Spinal cord (tissue), 9 donors: ENCODE measurements at regions not wholly inside any gene's neighbourhood (a gene's known extent, or its start where the extent isn't known, plus 50 kb on each side); places are given as distances from the start of the nearest gene placed in this dataset.
A peak's percentile ranks its signal among the peaks of the same experiment; 100 is the strongest.

ENCODE experiments used
- DNase-seq, 6 donors: peaks; one replicate each; pipeline versions ENCODE4 v3.0.0 to v3.0.0-alpha.2; 2013 to 2015; ENCODE audit warnings: low spot score in 6 of 6, low read depth in 4 of 6
- H3K27ac ChIP-seq: one replicate; pipeline ENCODE4 v1.5.1; 2013; ENCODE audit warnings: low read depth, low read length, control low read depth
- H3K27me3 ChIP-seq: one replicate; pipeline ENCODE4 v1.6.1; 2013; ENCODE audit warnings: low read length; ENCODE audit not compliant: control insufficient read depth, insufficient read depth
- H3K36me3 ChIP-seq: one replicate; pipeline ENCODE4 v1.6.1; 2013; ENCODE audit warnings: low read length; ENCODE audit not compliant: control insufficient read depth, insufficient read depth
- H3K4me1 ChIP-seq: one replicate; pipeline ENCODE4 v1.6.1; 2013; ENCODE audit warnings: low read length; ENCODE audit not compliant: control insufficient read depth, insufficient read depth
- H3K4me3 ChIP-seq: one replicate; pipeline ENCODE4 v1.5.1; 2013; ENCODE audit warnings: low read depth, low read length, control low read depth
- H3K9me3 ChIP-seq: one replicate; pipeline ENCODE4 v1.6.1; 2013; ENCODE audit warnings: low read length; ENCODE audit not compliant: control insufficient read depth, insufficient read depth
- WGBS: methylation state at CpG from one replicate; pipeline ENCODE4 v1.1.5; 2013; ENCODE audit warnings: missing lambda C conversion rate; ENCODE audit not compliant: insufficient coverage; 5-methylcytosine and 5-hydroxymethylcytosine counted together
- donor health status: healthy.

GRCh38 chr17:71677439-71677838 lies 443.4 kb upstream of the SOX9 start:
- Histone ChIP-seq H3K4me1 (no peaks in the 10 kb centered on the region), H3K36me3 (no peaks in the 10 kb centered on the region), H3K27ac (no peak overlapping the region), H3K9me3 (no peaks in the 10 kb centered on the region), H3K27me3 (no peaks in the 10 kb centered on the region), H3K4me3 (no peak overlapping the region)
- DNase-seq = no peak
- no CpG with 5 or more reads among the region's 4 CpGs for WGBS

GRCh38 chr17:71679832-71680231 lies 441.0 kb upstream of the SOX9 start:
- H3K9me3 ChIP-seq = no peaks in the 10 kb centered on the region
- no peaks in the 10 kb centered on the region for H3K4me1 ChIP-seq
- H3K4me3 ChIP-seq = no peak overlapping the region
- WGBS = 63% methylated on average over 1 of the region's 2 CpGs
- H3K27ac ChIP-seq = no peak overlapping the region
- H3K36me3 ChIP-seq = no peaks in the 10 kb centered on the region
- no peaks in the 10 kb centered on the region for H3K27me3 ChIP-seq
- peak in 1 of 6 donors; percentile 11 for DNase-seq

DNA sequence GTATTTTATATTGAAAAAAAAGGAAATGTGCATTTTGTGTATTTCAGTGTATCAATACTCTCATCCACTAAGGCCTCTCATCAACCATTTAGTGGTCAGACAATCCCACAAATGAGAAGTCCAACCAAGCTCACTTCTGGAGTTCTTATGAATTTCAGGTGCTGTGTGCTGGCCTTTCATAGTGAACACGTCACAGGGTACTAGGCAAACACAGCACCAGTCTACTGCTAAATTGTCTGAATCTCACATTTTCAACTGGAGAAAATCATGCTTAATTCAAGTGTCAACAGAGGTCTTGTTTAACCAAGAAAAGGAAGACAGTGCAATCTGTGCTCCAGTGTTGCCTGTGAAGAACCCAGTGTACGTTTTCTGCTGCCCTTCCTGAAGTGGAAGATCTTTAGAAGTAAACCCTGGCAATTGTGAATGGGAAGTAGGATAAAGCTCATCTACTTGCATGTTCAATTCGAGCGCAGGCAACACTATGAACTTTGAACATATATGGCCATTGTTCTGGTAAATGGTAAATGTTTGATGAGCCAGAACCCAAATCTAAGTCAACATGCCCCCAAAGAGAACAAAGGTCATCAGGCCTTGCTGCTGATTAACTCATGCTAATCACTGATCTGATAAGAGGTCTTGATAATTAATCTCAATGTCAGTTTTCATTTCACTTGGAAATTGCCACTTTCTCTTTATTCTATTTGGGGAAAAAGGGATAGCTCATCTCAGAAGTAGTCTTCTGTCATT lies 439.2 kb upstream of the SOX9 start:
- no peaks in the 10 kb centered on the region for H3K36me3 ChIP-seq
- DNase-seq = no peak
- no peaks in the 10 kb centered on the region for H3K9me3 ChIP-seq
- H3K27ac ChIP-seq = no peak overlapping the region
- H3K4me1 ChIP-seq = no peaks in the 10 kb centered on the region
- WGBS = 88% methylated on average over 4 of the region's 4 CpGs
- no peak overlapping the region for H3K4me3 ChIP-seq
- no peaks in the 10 kb centered on the region for H3K27me3 ChIP-seq

- Histone ChIP-seq H3K36me3 (no peaks in the 10 kb centered on the region), H3K27ac (no peak overlapping the region), H3K9me3 (no peaks in the 10 kb centered on the region), H3K27me3 (no peaks in the 10 kb centered on the region), H3K4me3 (no peak overlapping the region), H3K4me1 (no peaks in the 10 kb centered on the region)
- DNase-seq = no peak
- WGBS = no CpG with 5 or more reads among the region's 1 CpG
Observed at GRCh38 chr17:71682174-71682494, 438.7 kb upstream of the SOX9 start.

- Histone ChIP-seq H3K27me3 (no peaks in the 10 kb centered on the region), H3K36me3 (no peaks in the 10 kb centered on the region), H3K4me1 (no peaks in the 10 kb centered on the region), H3K4me3 (no peak overlapping the region), H3K9me3 (peaks cover 3% of the 10 kb centered on the region), H3K27ac (no peak overlapping the region)
- DNase-seq = no peak
- 100% methylated on average over 1 of the region's 3 CpGs for WGBS
Observed at GRCh38 chr17:71689782-71690181, 431.0 kb upstream of the SOX9 start.

DNA sequence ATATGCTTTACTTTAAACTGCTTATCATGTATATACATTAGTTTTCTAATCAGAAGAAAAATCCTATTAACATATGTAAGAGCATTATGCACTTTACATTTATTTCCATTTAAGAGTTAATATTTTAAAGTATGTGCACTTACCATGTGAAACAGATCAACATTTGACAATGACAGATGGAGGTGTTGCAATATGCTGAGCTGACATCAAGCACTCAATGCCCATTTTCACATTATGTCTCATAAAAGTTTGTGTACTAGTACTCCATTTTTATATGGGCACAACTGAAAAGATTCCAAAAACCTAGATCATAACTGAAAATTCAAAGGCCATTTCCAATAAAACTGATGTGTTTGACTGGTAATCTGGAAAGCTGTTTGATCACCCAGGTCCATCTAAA lies 420.9 kb upstream of the SOX9 start:
- Histone ChIP-seq H3K4me1 (no peaks in the 10 kb centered on the region), H3K4me3 (no peak overlapping the region), H3K9me3 (no peaks in the 10 kb centered on the region), H3K27ac (no peak overlapping the region), H3K36me3 (no peaks in the 10 kb centered on the region), H3K27me3 (no peaks in the 10 kb centered on the region)
- peak in 1 of 6 donors; percentile 2 for DNase-seq

- Histone ChIP-seq H3K36me3 (no peaks in the 10 kb centered on the region), H3K9me3 (no peaks in the 10 kb centered on the region), H3K4me1 (no peaks in the 10 kb centered on the region), H3K4me3 (no peak overlapping the region), H3K27me3 (no peaks in the 10 kb centered on the region), H3K27ac (no peak overlapping the region)
- WGBS = 100% methylated on average over 2 of the region's 2 CpGs
- DNase-seq = no peak
Observed at GRCh38 chr17:71703701-71704100, 417.1 kb upstream of the SOX9 start.

DNA sequence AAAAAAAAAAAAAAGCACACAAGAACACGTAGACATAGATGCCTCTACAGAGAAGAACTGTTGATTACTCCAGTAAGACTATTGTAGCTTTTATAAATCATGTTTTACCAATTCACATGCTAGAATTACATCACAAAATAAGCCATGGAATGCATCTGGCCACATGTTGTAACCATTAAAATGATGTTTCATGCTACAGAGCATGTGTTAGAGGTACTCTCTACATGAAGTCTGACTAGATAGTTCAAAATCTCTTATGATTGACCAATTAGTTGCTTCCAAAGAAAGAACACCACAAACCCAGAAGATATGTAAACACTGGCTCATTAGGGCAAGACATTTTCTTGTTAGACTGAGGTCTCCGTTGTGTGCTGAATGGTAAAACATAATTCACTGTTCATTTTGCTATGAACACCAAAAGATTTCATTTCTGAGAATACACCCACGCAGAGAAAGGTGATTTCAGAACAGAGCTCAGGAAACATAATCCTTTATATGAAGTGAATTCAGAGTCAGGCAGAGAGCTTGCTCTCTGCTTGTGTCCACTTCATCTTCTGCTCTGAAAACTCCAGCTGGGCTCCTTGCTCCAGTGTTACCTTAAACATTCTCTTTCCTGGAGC lies 411.4 kb upstream of the SOX9 start:
- Histone ChIP-seq H3K27ac (no peak overlapping the region), H3K27me3 (no peaks in the 10 kb centered on the region), H3K4me3 (no peak overlapping the region), H3K4me1 (no peaks in the 10 kb centered on the region), H3K9me3 (no peaks in the 10 kb centered on the region), H3K36me3 (no peaks in the 10 kb centered on the region)
- peak in 1 of 6 donors; percentile 14 for DNase-seq
- no CpG with 5 or more reads among the region's 3 CpGs for WGBS

- no peak overlapping the region for H3K4me3 ChIP-seq
- no peaks in the 10 kb centered on the region for H3K4me1 ChIP-seq
- H3K36me3 ChIP-seq = no peaks in the 10 kb centered on the region
- peak in 4 of 6 donors; percentile 7 to 89 (median 24) for DNase-seq
- no peaks in the 10 kb centered on the region for H3K9me3 ChIP-seq
- no peaks in the 10 kb centered on the region for H3K27me3 ChIP-seq
- no peak overlapping the region for H3K27ac ChIP-seq
- 0% methylated on average over 1 of the region's 4 CpGs for WGBS
Observed at GRCh38 chr17:71709946-71710345, 410.9 kb upstream of the SOX9 start.

- no CpG with 5 or more reads among the region's 1 CpG for WGBS
- H3K27me3 ChIP-seq = no peaks in the 10 kb centered on the region
- H3K36me3 ChIP-seq = no peaks in the 10 kb centered on the region
- H3K27ac ChIP-seq = no peak overlapping the region
- H3K4me1 ChIP-seq = no peaks in the 10 kb centered on the region
- H3K4me3 ChIP-seq = no peak overlapping the region
- H3K9me3 ChIP-seq = no peaks in the 10 kb centered on the region
- no peak for DNase-seq
Observed at GRCh38 chr17:71710816-71711215, 410.0 kb upstream of the SOX9 start.
